Right lobe of liver (tissue), 6 donors: ENCODE measurements at regions not wholly inside any gene's neighbourhood (a gene's known extent, or its start where the extent isn't known, plus 50 kb on each side); places are given as distances from the start of the nearest gene placed in this dataset.

Source experiments
- ATAC-seq, 4 donors: fragments of 200-7000 bp; cut with Tn5 transposase; one replicate each; pipeline ENCODE4 v1.9.1; 2020; ENCODE audit warnings: mild to moderate bottlenecking in 4 of 4, moderate library complexity in 4 of 4
- DNase-seq, 3 donors: peaks; one replicate each; pipeline ENCODE4 v3.0.0-alpha.2; 2020
- H3K27ac ChIP-seq, 3 donors: fragments of 200-600 bp; one replicate each; pipeline ENCODE4 v1.8.0; 2022
- H3K27me3 ChIP-seq, 2 donors: fragments of 200-600 bp; one replicate each; pipeline ENCODE4 v1.8.0; 2022
- H3K36me3 ChIP-seq, 4 donors: fragments of 200-600 bp; sonication (generic) in 1 of 4; one replicate each; pipeline versions ENCODE4 v1.5.1 to v1.8.0; 2017 to 2022; ENCODE audit warnings: control low read depth in 1 of 4
- H3K4me1 ChIP-seq, 4 donors: fragments of 200-600 bp; sonication (generic) in 1 of 4; one replicate each; pipeline versions ENCODE4 v1.5.1 to v1.8.0; 2017 to 2022; ENCODE audit warnings: control low read depth in 1 of 4
- H3K4me3 ChIP-seq, 3 donors: fragments of 200-600 bp; one replicate each; pipeline ENCODE4 v1.8.0; 2022
- H3K9me3 ChIP-seq, 4 donors: fragments of 200-600 bp; sonication (generic) in 1 of 4; one replicate each; pipeline versions ENCODE4 v1.5.1 to v1.8.0; 2017 to 2022; ENCODE audit warnings: control low read depth in 1 of 4
- POLR2A ChIP-seq: fragments of 450-650 bp; IDR thresholded peaks from one replicate; pipeline ENCODE4 v1.6.1; 2017; ENCODE audit warnings: antibody characterized with exemption, mild to moderate bottlenecking
- WGBS: methylation state at CpG from one replicate; pipeline ENCODE4 v1.1.6; 2018; ENCODE audit warnings: low coverage, low lambda C conversion rate; ENCODE audit not compliant: insufficient coverage; ENCODE audit errors: missing lambda C conversion rate; 5-methylcytosine and 5-hydroxymethylcytosine counted together
- intact Hi-C, 2 donors: fragments of 100-400 bp; cut with DNase I; formaldehyde crosslinking; loops; one replicate each; pipeline versions ENCODE4 v1.11.2 to v1.14.1; 2022
- TF ChIP-seq, protein P1 (sequence below), 4 donors: fragments of 200-600 bp in 3 of 4; fragments of 450-650 bp in 1 of 4; IDR thresholded peaks; one replicate each; pipeline versions ENCODE4 v1.5.1 to v1.8.0; 2016 to 2022; ENCODE audit warnings: antibody characterized with exemption in 4 of 4, mild to moderate bottlenecking in 2 of 4
- donor health status: DM: no; HTN: yes; CAD: no.
- donor health status: DM: no; HTN: no; CAD: no.
- donor health status: DM: no; HTN: no; CAD: no.
- donor health status: DM: no; HTN: yes; CAD: no.
- donor health status: DM: no; HTN: yes; CAD: no.

DNA sequence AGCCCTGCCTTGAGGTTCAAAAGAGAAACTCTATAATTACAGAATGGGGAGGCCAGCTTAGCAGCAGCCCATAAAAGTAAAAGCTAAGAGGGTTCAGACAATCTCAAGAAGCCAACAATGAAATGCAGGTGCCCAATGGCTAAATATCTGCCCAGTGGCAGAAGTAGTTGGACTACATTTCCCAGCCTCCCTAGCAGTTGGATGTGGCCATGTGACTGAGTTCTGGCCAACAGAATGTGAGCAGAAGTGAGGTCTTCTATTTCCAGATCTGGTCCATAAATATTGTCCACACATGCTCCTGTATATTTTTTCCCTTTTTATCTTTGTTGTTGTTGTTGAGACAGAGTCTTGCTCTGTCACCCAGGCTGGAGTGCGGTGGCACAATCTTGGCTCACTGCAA is 127.9 kb upstream of the NHS start:
- Histone ChIP-seq H3K27ac (no peak overlapping the region), H3K4me1 (no peaks in the 10 kb centered on the region), H3K9me3 (no peaks in the 10 kb centered on the region), H3K27me3 (no peaks in the 10 kb centered on the region), H3K36me3 (no peaks in the 10 kb centered on the region), H3K4me3 (no peak overlapping the region)
- ATAC-seq (no peak), DNase-seq (no peak)
- 100% methylated on average over 1 of the region's 1 CpG for WGBS
- intact Hi-C loops: loop anchor here in 1 of 2 donors (10.0 kb wide), 1 partner anchor 438 kb away; no protein-coding TSS in a partner anchor
- TF ChIP-seq POLR2A: no peak
- TF ChIP-seq, protein P1, sequence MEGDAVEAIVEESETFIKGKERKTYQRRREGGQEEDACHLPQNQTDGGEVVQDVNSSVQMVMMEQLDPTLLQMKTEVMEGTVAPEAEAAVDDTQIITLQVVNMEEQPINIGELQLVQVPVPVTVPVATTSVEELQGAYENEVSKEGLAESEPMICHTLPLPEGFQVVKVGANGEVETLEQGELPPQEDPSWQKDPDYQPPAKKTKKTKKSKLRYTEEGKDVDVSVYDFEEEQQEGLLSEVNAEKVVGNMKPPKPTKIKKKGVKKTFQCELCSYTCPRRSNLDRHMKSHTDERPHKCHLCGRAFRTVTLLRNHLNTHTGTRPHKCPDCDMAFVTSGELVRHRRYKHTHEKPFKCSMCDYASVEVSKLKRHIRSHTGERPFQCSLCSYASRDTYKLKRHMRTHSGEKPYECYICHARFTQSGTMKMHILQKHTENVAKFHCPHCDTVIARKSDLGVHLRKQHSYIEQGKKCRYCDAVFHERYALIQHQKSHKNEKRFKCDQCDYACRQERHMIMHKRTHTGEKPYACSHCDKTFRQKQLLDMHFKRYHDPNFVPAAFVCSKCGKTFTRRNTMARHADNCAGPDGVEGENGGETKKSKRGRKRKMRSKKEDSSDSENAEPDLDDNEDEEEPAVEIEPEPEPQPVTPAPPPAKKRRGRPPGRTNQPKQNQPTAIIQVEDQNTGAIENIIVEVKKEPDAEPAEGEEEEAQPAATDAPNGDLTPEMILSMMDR (IDR thresholded peaks at IDR 0.05): no peak

DNA sequence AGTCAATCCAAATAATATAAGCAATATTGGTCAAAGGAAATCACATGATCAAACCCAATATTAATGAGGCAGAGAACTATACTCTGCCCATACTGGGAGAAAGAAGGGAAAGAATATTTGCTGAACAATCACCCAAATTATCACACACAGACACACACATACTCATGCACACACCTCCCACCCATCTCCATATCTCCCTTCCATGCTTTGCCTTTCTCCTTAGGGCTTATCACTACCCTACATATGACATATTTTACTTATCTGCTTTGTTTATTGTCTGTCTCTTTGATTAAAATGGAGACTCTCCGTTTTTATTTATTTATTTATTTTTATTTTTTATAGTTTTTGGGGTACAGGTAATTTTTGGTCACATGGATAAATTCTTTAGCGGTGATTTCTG is 112.9 kb upstream of the NHS start:
- intact Hi-C loops: no loop called here
- no peaks in the 10 kb centered on the region for H3K9me3 ChIP-seq
- H3K4me3 ChIP-seq: no peak overlapping the region
- no peak for ATAC-seq
- TF ChIP-seq, protein P1 (IDR thresholded peaks at IDR 0.05): no peak
- no peak for TF ChIP-seq POLR2A
- no peak for DNase-seq
- WGBS: 54% methylated on average over 2 of the region's 2 CpGs
- H3K27ac ChIP-seq: no peak overlapping the region
- H3K36me3 ChIP-seq: no peaks in the 10 kb centered on the region
- H3K4me1 ChIP-seq: no peaks in the 10 kb centered on the region
- H3K27me3 ChIP-seq: no peaks in the 10 kb centered on the region

DNA sequence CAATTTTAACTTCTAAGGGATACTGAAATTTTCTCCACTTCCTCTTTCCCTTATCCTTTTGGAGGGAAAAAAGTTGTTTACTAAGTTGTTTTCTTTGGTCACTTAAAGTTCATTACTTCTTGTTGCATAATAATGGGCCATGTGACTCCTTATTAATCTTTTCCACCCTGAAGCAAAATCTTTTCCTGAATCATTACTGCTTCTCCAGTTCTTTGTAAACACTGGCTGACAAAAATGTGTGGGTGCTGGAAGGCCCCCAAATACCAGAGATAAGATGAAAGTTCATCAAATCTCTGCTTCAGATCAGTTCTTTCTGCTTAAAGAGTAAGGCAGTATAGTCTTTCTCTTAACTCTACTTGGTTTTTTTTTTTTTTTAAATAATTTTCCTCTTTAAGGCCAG is 108.9 kb upstream of the NHS start:
- TF ChIP-seq, protein P1 (IDR thresholded peaks at IDR 0.05): no peak
- no peak for TF ChIP-seq POLR2A
- intact Hi-C loops: no loop called here
- no peak overlapping the region for H3K27ac ChIP-seq
- DNase-seq (no peak), ATAC-seq (no peak)
- no peaks in the 10 kb centered on the region for H3K36me3 ChIP-seq
- H3K4me1 ChIP-seq: no peaks in the 10 kb centered on the region
- no peaks in the 10 kb centered on the region for H3K27me3 ChIP-seq
- no peaks in the 10 kb centered on the region for H3K9me3 ChIP-seq
- H3K4me3 ChIP-seq: no peak overlapping the region

DNA sequence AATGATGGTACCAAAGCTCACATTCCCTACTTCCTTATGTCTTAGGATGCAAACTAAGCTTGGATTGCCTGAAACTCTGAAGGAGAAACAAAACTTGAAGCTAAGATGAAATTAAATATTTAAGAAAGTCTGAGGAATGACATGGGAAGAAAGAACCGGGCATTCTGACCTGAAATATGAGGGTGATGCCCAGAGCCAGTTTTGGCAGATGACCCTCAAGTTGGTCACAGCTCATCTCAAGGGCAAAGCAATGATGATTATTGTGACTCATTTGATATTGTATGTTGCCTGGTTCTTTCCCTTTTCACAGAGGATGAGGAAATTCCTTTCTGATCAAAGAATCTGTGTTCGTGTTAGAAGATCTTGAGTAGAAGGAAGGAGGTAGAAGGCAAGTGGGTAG is 96.0 kb upstream of the NHS start:
- intact Hi-C loops: no loop called here
- TF ChIP-seq, protein P1 (IDR thresholded peaks at IDR 0.05): no peak
- no peak for TF ChIP-seq POLR2A
- H3K9me3 ChIP-seq: no peaks in the 10 kb centered on the region
- 32% methylated on average over 2 of the region's 2 CpGs for WGBS
- no peak overlapping the region for H3K27ac ChIP-seq
- DNase-seq (no peak), ATAC-seq (no peak)
- H3K4me3 ChIP-seq: no peak overlapping the region
- H3K27me3 ChIP-seq: no peaks in the 10 kb centered on the region
- no peaks in the 10 kb centered on the region for H3K36me3 ChIP-seq
- H3K4me1 ChIP-seq: no peaks in the 10 kb centered on the region

DNA sequence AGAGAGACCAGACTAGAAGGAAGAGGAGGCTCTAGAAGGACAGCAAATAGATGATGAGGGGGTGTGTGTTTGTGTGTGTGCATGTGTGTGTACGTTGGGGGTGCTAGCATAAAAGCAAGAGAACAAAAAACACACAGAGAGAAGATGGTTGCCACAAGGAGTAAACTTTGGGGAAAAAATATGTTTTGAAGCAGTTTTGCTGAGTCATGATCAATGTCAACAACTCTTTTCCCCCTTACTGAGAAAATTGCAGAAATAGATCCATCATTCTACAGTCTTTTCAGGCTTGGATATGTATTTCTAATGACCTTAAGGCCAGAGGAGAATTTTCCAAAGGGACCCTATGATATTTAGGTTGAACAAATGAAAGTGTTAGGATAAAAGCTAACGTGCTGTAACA is 89.0 kb upstream of the NHS start:
- 52% methylated on average over 2 of the region's 2 CpGs for WGBS
- no peak for TF ChIP-seq POLR2A
- TF ChIP-seq, protein P1 (IDR thresholded peaks at IDR 0.05): no peak
- no peaks in the 10 kb centered on the region for H3K9me3 ChIP-seq
- no peak for DNase-seq
- no peaks in the 10 kb centered on the region for H3K4me1 ChIP-seq
- no peak for ATAC-seq
- H3K4me3 ChIP-seq: no peak overlapping the region
- H3K27me3 ChIP-seq: no peaks in the 10 kb centered on the region
- H3K36me3 ChIP-seq: no peaks in the 10 kb centered on the region
- H3K27ac ChIP-seq: no peak overlapping the region
- intact Hi-C loops: no loop called here
